AG08396 (cell line): ENCODE measurements at regions not wholly inside any gene's neighbourhood (a gene's known extent, or its start where the extent isn't known, plus 50 kb on each side); places are given as distances from the start of the nearest gene placed in this dataset.
"Not testable (repeated sequence)": the region's sequence is repeated elsewhere in the genome, so short reads cannot be mapped to it uniquely, and the experiment has no call there.

Experiments
- DNase-seq: peaks from one replicate; pipeline ENCODE4 v3.0.0; 2012; ENCODE audit warnings: low spot score, mixed read lengths

DNA sequence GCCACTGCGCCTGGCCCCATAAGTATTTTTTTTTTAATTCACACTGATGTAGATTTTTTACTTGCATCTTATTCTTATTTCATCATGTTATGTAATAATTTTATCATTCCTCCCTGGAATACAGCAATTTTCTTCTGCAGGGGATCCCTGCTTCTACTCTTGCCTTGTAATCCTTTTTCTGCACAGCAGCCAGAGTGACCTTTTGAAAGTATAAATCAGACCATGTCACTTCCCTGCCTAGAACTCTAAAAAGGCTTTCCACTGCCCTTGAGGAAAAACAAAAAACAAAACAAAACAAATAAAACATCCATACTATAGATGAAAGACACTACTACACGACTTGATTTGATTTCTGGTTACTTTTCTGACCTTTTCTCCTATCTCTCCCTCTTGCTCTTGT is 1334.7 kb downstream of the REEP3 start:
- no peak for DNase-seq

DNA sequence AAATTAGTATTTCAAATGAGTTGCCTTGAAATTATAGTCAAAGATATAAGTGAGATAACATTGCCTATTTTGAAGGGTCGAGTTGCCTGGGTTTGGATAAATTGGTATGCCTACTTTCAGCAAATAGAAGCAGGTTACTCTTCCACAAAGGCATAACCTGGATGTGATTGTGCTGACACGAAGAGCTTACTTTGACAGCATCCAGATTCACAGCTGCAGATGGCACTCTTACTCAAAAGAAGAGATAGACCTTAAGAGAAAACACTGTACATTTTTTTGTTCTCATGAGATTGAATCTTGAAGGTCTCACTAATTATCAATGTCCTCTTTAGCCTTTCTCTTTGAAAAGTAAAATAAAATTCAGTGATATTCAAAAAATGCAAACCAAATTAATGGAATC is 1338.7 kb downstream of the REEP3 start:
- DNase-seq: no peak

DNA sequence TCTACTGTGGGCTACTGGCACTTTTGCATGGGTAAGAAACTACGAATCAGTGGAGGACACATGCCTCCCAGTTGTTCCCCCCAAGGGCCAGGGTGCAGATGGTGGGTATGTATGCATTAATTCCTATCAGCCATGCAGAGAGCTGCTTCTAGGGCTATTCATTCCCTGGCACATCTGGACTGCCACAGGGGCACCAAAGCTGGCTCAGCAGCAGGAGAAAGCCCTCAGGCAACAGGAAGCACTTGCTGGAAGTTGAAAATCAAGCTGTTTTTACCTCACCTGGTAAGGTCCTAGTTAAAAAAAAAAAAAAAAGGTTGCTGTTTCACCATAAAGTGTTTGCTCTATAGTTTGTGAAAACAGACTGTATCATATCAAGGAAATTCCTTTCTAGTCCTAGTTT is 1342.6 kb downstream of the REEP3 start:
- DNase-seq: no peak

DNA sequence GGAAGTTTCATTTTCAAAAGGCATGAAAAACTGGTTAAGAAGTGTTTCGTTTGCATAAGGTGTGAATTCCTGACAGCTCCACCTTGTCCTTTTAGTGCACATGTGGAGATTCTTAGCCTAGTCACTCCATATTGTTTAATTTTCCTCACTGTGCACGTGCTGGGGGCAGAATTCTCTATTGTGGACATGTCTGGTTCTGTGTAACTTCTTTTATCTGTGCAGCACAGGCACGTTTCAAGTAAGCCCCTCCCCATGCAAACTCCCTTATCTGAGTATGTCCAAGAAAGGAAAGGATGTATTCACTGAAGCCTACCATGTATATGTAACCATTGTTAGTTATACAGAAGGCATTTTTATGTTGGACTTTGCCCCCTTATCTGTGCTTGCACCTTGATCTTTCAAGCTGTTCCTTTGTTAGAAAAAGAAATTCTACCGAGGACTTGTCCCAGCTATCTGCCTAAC is 1346.3 kb downstream of the REEP3 start:
- DNase-seq: no peak

DNA sequence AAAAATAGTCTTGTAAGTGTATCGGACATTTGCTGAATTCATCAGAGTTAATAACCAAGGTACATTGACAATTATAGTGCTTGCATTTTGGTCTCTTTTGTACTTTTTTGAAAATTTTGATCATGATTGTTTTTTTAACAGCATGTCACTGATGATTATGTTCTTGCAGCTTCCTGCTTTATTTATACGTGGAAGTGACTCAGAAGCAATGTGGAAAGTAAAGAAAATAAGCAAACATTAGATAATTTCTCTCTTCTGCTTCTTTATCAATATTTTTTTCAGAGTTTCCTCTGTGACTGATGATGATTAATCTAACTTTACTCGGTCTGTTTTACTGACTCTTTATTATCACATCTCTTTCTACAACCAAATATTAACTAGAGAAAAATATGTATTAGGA is 1351.9 kb downstream of the REEP3 start:
- DNase-seq: no peak

DNA sequence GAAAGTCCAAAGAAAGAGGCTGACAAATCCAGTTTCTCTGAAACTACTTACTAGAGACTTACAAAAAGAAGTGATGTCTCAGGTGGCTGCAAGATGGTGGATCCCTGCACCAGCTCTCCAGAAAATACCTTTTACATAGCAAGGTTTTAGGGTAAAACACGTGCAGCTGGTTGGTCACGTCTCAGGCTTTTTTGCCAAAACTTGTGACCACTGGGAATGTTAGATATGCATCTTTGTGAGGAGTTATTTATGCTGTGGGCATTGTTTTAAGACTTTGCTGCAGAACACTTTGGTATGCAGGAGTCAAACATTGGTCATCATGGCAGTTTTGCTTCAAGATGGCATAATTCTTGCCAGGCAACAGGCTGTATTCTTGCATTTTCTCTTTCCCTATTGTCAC is 1352.8 kb downstream of the REEP3 start:
- DNase-seq: no peak

DNA sequence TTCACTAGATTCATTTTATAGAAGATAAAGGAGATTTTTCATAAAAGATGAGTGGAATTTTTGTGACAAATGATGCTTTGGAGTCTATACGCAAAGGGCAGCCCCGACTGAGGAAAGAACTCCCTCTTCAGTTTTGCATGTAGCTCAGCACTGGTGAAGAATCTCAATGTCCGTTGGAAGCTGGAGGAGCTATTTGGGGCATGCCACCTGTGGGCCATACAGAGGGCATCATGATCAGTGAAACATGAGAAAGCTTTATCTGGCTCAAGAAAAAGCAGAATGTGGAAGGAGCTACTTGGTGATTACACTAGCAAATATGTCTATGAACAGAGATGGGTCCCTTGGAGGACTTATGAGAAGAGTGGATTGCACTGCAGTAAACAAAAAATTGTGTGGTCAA is 1359.3 kb downstream of the REEP3 start:
- no peak for DNase-seq

DNA sequence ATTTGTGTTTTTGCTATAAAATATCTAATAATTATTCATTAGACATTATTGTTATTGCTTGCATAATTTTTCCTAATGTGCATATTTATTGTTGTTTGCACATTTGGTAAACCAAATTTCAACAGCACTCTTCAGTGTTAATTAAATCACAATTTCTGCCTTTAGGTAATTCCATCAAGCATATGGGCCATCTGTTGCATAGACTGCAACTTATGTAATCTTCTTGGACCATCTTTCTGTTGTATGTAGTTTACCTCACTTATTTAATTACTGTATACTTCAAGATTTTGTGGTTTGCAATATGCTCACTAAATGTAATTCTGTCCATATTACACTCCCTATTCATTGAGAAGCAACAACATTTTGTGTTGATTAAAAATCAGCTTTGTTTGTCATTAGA is 1360.1 kb downstream of the REEP3 start:
- DNase-seq: no peak

DNA sequence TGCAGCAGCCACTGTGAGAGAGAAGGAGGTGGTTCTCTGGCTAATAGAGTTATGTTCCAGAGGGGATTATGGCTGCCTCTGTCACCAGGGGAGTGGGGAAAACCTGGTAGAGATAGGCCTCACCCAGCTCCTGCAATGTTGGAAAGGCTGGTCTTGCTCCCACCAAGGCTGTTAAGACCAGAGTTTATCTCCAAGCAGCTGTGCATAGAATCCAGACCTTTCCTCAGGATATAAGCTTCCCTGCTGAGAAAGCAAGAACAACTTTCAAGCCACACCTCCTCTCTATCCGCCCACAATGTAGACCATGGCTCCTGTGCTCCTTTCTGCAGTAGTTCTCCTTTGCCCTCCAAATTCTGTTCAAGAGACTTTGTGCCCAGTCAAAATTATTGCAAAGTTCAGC is 1375.4 kb downstream of the REEP3 start:
- DNase-seq: no peak

DNA sequence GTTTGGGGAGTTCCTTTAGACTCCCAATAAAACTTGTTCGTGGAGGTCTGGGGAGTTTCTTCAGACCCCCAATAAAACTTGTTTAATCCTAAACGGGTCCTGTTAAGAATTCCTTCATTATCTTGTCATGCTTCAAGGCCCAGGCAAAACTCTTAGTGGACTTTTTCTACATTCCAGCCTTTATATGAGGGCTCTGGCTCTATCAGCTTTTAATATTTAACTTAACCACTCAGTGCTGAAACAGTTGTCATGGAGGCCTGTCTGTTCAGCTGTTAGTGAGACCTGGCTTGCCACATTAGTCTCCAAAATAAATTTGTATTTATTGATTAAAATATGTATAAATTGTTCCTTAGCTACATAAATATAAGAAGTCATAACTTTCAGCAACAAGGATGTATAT is 1385.1 kb downstream of the REEP3 start:
- DNase-seq: not testable (repeated sequence)

DNA sequence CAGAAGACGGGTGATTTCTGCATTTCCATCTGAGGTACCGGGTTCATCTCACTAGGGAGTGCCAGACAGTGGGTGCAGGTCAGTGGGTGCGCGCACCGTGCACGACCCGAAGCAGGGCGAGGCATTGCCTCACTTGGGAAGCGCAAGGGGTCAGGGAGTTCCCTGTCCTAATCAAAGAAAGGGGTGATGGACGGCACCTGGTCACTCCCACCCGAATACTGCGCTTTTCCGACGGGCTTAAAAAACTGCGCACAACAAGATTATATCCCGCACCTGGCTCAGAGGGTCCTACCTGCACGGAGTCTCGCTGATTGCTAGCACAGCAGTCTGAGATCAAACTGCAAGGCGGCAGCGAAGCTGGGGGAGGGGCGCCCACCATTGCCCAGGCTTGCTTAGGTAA is 1403.1 kb downstream of the REEP3 start:
- DNase-seq: not testable (repeated sequence)

DNA sequence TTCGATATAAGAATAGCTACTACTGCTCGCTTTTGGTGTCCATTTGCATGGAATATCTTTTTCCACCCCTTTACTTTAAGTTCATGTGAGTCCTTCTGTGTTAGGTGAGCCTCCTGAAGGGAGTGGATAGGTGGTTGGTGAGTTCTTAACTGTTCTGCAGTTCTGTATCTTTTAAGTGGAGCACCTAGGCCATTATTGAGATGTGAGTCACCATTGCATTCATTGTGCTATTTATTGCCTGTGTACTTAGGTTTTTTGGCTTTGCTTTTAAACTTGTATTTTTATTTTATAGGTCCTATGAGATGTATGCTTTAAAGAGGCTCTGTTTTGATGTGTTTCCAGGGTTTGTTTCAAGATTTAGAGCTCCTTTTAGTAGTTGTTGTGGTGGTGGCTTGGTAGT is 1430.8 kb downstream of the REEP3 start:
- no peak for DNase-seq

DNA sequence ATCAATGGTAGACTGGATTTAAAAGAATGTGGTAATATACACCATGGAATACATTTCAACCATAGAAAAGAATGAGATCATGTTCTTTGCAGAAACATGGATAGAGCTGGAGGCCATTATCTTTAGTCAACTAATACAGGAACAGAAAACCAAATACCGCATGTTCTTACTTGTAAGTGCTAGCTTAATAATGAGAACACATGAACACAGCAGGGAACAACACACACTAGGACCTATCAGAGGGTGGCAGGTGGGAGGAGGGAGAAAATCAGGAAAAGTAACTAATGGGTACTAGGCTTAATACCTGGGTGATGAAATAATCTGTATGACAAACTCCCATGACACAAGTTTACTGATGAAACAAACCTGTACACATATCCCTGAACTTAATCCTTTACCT is 1435.2 kb downstream of the REEP3 start:
- DNase-seq: no peak

DNA sequence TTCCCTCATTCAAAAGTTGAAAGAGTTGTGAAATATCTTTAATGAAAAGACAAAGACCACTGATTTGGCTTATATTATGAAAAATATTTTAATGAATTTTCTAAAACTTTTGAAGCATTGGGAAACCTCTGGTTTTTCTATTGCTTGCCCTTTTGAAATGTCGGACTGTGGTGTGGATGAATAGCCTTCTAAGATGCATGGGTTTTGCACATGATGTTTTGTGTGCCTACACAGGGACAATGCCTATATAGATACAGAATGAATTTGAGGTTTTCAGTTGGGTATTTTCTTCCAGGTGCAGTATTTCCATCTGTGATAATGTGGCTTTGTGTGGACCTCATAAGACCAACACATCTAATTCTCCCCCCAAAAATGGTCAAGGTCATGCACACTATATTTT is 1437.9 kb downstream of the REEP3 start:
- no peak for DNase-seq

DNA sequence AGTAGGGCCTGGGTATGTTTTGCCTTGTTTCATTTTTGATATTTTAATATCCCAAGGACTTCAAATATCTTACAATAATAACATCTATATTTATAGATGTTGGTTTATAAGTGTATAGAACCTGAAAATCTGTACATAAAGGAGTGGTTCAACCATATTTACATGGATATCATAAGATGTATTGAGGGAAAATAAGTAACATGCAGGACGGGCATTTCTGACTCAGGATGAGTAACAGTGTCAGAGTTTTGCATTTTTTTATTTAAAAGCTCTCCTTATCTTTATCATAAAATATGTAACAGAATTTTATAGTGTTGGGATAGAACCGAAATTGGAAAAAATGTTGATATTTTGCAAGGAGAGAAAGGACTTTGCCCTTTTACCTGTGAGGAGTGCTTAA is 1438.7 kb downstream of the REEP3 start:
- no peak for DNase-seq

DNA sequence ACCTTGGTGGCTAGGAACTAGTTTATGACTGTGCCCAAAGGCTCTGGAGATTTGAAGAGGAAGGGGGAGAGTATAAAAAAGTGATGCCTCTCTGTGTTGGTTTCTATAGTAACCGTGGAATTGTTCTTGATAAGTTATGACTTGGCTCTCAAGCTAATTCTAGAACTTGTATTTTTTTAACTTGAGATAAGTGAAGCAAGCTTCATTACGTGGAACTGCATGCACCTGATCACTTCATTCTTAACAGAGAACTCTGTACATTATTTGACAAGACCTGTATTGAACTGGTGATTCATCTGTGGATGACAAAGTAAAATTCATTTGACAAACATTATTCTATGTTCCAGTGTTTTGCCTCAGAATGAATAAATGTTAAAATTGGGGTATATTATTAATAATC is 1452.2 kb downstream of the REEP3 start:
- DNase-seq: no peak

DNA sequence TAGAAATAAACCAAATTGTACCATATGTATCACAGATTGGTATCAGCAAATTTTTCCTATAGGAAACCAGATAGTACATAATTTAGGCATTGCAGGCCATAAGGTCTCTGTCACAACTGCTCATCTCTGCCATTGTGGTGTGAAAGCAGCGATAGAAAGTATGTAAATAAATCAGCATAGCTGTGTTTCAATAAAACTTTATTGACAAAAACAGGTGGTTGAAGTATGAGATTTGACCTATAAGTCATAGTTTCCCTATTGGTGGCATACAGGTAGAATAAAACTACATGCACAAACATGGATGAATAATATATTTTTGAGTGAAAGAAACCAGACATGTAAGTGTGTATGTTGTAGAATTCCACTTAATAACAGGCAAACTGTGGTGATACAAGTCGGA is 1454.9 kb downstream of the REEP3 start:
- DNase-seq: no peak

DNA sequence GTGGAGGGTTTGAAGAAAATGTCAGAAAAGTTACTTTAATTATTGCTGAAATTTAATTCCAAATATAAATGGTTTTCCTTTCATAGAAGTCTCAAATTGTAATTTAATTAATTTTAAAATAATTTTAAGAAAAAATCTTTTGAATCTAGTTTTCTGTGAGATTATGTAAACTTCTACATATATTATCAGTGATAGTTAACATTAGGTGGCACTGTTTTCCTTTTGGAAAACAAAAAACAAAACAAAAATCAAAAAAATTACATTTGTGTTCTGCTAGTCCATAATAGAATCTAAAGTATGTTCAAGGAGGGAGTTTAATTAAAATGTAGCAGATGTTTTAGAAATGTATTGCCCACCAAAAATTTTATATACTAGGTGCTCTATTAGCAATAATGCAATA is 1456.7 kb downstream of the REEP3 start:
- DNase-seq: no peak

DNA sequence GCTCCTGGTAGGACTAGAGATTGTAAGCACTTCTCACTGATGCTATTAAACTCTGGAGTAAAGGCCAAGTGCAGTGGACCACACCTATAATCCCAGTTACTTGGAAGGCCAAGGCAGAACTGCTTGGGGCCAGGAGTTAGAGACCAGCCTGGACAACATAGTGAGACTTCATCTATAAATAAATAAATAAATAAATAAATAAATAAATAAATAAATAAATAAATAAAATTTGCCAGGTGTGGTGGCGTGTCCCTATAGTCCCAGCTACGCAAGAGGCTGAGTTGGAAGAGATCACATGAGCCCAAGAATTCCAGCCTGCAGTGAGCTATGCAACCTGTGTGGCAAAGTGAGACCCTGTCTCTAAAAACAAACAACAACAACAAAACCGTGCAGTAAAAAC is 1475.7 kb downstream of the REEP3 start:
- no peak for DNase-seq

DNA sequence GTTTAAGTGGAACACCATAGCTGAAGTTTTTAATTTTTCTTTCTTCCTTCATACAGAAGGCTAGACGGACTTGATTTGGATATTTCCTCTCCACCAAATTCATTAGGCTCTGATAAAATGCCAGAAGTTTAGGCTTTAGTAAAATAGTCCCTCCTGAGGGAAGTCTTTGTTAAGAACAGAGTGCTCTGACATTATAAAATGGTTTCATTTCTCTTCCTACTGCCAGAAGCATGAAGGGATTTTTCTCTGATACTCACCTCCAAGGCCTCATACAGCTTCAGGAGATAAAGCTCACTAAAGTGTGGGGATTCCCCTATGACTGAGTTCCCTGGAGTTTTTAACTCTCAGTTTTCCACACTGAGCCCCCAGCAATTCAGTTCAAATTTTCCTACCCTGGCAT is 1489.6 kb downstream of the REEP3 start:
- DNase-seq: no peak

DNA sequence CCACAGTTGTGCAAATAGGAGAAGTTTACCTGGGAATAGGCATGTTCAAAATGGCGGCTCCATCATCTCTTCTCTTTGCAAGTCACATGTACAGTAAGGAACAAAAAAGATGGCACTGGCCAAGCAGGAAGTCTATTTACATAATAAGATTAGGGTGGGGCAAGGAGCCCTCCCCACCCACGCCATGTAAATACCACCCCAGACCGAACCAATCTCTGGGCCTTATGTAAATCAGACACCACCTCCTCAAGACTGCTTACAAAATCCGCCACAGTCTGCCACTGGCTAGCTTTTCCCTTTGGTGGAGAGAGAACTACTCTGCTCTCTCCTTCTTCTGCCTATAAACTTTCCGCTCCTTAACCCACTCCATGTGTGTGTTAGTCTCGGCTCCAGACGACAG is 1496.3 kb downstream of the REEP3 start:
- no peak for DNase-seq

DNA sequence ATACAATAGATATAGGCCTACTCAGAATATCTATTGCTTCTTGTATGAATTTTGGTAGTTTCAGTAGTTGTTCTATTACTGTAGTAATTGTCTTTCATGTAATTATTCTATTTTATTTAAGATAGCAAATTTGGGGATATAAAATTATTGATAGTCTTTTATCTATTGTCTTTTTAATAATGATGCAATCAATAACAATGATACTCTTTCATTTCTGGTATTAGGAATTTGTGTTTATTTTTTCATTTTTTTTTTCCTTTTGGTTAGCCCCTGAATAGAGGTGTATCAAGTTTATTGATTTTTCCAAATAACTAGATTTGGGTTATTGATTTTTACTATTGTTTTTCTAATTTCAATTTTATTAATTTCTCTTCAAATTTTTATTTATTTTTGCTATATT is 1503.7 kb downstream of the REEP3 start:
- no peak for DNase-seq

DNA sequence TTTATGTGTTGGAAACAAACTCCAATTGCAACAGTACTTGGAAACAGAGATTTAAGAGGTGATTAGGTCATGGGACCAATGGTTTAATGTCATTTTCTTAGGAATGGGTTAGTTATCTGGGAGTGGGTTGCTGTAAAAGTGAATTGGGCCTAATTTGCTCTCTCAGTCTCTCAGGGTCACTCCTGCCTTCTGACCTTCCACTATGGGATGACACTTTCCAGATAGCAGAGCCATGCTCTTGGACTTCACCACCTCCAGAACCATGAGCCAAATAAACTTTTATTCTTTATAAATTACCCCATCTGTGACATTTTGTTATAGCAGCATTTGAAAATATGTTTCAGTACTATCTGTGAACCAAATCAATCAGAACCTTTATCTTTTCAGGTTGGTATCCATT is 1509.1 kb downstream of the REEP3 start:
- DNase-seq: no peak

DNA sequence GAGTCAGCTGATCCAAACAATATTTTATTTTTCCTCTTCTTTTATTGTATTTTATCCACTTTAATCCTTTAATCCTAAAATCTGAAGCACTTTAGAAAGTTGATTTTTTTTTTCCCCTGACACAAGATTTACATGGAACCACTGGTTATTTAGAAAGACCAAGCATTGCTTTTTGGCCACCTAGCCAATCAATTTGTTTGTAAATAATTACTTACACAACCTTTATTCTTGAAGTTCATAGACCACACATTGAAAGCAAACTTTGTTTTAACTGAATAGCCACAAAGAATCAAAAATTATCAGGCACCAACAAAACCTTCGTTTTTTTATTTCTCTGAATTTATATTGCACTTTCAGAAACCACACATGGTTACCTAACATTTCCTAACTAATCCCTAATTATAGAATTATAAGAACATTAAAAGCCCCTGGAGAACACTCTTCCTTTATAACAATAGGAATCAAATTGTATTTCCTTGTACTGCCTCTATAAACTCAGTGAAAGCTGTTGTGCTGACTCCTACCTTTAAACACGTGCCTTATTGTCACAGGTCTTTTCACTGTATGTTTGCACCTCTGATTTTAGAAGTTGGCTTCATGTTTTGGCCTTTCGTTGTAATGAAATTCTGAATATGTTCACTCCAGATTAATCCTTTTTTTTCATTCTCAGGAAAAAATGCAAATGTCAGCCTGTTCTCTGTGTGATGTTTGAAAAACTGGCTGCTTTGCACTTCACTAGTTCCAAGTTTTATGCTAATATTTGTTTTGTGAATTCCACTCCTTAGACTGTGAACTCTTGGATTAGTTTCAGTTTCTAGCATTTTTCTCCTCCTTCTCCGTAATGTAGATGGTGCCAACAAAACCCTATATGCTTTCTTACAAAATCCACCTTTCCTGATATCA is 1511.9 kb downstream of the REEP3 start:
- no peak for DNase-seq
